NCI-H1417 treated with DMSO at 0.1 percent for 48 hours (cell line): ENCODE measurements at regions not wholly inside any gene's neighbourhood (a gene's known extent, or its start where the extent isn't known, plus 50 kb on each side); places are given as distances from the start of the nearest gene placed in this dataset.
"Not testable (repeated sequence)": the region's sequence is repeated elsewhere in the genome, so short reads cannot be mapped to it uniquely, and the experiment has no call there.

Source experiments
- DNase-seq: peaks from one replicate; lab custom pipeline; 2025; lab: John Stamatoyannopoulos, UW

DNA sequence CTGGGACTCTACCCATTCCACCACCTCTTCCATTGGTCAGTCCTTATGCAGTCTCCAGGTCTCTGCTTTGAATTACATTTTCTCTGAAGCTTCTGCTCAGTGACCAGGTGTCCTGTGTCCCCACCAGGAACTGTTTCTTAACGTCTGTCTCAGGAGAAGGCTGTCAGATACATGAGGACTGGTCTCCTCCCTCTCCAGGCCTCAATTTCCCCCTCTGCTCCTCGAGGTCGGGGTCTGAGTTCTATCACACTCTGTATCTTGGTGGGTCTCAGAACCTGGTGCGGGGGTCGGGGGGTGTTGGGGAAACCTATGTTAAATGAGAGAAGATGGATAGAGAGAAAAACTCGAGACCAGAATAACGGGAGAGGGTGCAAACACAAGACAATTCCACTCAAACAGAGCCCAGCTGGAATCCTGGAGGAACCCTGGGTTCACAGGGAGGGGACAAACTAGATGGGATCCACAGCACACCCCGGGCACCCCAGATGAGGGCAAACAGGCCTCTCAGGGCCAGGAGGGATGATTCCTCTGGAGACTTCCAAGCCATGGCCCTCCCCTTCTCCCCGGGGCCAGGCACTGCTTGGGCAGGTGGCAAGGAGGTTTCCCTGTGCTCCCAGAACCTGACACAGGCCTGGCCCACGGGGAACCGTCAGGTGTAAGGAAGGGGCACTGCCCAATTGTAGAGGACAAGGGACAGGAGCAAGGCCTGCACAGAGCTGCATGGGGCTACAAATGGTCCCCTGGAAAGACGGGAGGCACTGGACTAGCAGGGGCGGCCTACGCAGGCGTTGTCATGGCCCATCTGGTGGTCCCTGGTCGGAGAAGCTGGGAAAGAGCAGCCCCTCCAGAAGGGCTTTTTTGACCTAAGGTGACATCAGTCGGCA is 313.2 kb upstream of the DIO3 start:
- no peak for DNase-seq

DNA sequence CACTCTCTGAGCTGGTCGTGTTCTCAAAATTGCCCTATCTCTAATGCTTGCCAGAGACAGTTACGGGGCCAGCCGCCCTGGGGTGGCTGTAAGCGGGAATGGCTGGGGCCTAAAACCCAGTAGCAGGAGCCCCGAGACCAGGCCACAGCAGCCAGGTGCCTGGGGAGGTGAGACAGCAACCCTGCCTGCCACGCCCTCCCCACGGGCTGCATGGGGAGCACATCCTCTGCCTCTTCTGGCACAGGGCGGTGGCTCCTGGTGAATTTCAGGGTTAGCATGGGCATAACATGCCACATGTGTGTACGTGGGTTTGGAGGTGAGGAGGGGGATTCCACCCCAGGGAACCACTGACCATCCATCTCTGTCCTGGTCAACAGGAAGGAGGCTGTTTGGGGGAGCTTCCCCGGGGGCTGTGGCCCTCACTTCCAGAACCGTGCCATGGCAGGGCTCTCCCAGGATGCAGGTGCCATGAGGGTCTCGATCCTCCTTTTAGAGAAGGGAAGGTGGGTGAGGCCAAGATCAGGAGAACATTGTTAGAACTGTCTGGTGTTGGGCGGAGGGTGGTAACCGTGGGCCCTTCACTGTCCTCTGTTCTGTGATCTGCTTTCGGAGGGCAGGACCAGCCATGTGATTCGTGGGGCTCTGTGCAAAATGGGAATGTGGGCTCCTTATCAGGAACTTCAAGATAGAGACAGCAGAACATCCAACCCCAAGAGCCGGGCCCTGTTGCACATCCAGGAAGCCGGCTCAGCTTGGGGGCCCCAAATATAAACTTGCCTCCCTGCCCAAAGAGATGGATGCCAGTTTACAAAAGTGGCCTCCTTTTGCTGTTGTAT is 312.2 kb upstream of the DIO3 start:
- DNase-seq, result no peak

DNA sequence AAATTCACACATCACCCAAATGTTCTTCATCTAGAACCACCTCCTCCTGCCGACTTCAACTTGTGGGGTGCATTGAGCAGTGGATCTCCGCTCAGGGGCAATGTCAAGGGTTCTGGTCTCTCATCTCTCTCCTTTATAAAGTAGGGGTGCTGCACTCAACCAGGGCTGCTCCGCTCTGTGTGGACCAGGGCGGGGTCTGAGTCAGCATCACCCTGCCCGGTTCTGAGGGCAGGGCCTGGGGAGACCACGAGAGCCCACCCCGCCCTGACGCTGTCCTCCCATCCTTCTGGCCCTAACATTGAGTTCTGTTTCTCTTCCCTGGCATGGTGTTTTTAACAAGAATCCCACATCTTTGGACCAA is 311.6 kb upstream of the DIO3 start:
- no peak for DNase-seq

DNA sequence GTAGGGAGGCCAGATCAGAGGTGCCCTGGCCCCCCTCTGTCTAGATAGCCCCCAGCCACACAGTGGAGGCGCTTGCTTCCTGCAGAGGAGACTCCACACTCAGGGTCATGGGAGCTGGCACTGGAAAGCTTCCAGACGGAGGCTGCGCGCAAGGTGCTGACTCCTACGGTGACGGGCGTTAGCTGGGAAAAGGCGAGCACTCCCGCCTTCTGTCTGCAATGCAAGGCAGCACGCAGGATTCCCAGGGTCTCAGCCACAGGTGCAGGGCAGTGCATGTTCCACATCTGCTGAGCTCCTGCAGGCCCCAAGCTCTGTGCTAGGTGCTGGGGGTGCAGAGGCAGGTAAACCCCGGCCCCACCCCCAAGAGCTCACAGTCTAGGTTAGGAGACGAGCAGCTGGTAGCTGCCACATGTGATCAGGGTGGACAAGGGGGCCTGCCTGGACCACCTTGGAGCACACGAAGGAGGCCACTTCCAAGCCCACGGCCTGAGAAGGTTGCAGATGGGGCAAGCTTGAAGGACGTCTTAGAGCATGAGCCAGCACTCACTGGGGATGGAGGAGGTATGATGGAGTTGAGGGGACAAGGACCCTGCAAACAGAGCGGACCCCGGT is 310.9 kb upstream of the DIO3 start:
- no peak for DNase-seq

DNA sequence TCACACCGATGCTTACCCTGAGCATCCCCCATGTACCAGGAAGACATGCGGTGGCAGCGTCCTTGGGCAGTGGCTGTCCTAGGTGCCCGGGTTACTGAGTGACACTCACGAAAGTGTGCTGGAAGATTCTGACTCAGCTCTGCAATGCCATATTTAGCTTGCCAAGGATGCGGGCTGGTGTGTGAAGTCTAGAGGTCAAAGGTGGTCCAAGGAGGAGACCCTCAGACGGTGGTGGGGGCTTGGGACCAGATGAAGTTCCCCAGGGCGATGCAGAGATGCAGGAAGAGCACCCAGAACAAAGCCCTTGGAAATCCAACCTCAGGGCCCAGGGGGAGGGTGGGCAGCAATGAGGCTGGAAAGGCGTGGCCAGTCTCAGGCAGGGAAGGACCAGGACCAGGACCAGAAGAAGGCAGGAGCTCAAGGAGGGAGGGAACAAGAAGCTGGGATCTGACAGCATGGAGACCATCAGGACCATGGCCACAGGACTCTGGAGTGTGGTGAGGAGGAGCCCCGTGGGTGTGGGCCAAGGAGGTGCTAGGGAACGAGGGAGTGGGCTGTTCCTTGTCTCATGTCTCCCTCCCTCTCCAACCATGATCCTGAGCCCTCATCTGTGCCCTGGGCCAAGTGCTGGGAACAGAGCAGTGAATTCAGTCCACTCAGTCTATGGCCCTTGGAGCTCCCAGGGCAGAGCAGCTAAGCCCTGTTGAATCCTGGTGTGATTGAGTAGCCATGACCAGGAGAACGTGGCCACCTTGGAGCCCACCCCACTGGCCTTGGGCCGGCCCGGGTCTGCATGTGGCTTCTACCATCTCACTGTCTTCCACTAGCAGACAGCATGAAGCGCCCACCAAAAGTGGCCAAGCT is 310.1 kb upstream of the DIO3 start:
- DNase-seq, result no peak

DNA sequence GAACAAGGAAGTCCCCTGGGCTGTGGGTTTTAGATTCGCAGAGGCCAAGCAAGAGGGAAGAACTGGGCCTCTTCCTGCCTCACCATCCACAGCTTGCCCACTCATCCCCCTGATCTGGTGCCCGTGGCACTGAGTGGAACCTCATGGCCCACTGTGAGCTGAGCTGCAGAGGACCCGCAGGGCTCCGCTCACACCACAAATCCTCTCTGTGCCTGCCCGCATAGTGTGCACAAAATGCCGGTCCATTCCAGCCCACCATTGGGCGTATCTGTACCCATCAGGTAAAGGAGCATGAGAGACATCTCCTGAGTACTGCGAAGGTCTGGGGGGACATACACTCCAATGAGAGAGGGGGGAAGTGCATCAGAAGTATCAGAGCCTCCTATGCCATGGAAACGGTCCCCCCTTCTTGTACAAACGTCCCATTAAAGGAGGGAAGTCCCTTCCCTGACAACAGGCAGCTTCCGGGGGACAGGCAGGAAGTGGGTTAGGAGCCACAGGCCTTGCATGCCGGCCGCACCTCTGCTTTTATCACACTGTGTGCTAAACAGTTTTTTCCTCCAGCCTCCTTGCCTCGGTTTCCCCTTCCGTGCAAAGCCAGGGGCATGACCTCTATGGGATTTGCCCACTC is 309.4 kb upstream of the DIO3 start:
- no peak for DNase-seq

DNA sequence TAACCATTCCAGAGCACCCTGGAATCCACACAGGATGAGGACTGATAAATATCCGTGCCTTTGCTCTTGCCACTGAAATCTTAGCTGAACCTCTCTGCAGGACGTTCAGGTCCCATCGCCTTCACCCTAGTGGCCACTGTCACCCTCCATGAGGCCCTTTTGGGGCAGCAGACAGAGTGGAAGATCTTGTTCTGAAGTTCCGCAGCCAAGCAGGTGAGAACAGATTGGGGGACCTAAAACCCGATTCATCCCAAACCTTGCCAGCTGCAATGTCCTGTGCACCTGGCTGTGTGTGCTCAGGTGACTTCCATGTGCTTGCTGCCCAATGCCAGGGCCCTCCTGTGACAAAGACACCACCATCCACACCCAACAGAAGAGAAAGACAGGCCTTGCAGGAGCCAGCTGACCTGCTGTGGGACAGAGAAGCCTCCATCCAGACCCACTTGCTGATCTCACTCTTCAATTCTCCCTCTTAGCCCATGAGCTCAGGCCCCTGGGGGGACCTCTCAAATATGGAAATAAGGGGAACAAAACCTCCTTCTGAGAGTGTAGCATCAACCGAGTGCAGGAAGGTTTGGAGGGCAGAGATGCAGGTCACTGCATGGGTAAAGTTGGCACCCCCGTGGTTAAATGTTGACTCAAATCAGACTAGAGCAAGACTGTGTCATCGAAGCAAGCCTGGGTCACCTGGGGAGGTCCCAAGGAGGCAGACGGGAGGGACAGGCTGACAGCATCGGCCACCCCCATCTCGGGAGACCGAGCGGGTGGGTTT is 308.7 kb upstream of the DIO3 start:
- no peak for DNase-seq

DNA sequence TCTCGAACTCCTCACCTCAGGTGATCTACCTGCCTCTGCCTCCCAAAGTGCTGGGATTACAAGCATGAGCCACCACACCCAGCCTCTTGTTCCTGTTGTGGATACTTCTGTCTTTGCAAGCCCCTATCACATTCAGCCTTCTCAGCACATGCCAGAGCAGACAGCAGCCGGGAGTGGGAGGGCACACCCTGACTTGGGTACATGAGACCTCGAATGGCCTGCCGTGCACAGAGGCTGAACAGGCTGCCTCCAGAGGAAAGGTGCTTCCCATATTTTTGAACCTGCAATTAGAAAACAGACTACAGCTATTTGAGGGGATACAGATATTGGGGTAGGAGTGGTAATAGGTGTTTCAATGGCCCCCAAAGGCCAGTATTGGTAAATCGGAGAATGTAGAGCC is 307.3 kb upstream of the DIO3 start:
- no peak for DNase-seq

DNA sequence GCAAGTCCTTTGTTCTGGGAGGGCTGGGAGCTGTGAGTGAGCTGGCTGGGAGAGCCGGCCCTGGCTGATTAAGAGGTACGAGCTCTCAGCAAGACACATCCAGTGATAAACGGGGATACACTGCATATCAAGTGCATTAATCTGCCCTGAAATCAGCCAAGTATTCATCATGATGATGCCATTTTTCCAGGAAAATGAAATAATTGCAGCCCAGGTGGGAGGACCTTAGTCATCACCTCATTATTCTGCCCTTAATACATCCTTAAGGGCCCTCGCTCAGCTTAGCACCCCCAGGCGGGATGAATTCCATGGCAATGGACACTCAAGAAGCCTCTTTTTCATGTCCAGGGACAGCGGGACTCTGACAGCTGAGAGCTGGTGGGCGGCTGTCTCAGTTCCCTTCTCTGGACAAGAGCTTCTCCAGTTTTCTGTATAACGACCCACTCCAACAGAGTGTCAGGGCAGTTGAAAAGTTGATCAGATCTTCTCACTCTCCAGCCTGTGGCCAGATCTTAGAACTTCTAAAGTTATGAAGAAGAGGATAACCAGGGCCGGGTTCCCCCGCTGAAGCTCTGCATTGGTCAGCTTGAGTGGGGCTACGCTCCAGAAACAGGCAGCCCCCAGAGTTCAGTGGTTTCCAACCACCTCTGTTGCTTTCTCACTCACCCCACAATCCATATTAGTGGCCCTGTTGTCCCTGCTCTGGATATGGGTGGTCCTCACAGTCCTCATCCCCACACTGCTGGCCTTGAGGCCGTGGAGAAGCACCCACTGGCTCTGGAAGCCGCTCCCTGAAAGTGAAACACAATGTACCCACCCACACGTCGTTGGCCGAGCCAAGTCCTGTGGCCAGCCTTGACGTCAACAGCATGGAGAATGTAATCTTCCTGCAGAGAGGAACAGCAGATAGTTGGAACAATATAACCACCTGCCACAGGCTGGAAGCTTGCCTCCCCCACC is 306.2 kb upstream of the DIO3 start:
- no peak for DNase-seq

DNA sequence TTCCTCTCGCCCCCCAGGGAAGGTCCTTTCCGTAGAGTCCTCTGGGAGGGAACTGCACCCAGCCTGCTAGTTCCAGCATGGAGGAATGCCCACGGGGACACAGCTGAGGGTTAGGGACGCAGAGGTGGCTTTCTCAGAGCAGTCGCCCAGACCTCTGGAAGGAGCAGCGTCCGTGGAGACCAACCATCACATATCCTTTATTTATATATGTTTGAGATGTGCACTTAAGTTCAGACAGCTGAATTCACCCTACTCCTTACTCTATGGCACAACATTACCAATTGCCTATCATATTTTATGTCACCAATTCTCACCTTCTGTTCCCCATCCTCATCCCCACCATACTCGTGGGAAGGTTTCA is 305.6 kb upstream of the DIO3 start:
- no peak for DNase-seq

DNA sequence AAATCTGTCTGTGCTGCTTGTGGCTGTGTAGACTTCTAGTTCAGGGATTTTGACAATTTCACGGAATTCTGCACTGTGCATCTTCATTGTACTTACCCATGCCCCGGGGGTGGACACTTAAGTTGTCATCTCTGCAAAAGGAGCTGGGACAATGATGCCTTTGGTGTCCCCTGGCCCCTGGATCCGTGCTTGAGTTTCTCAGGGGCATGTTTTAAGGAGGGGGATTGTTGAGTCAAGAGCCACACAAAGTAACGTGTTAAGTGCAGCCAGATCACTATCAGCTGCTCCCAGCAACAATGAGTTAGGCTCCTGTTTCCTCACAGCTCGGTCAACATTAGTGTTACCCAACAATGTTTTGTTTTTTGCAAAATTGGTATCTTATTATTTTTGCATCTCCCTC is 305.0 kb upstream of the DIO3 start:
- DNase-seq, result no peak

DNA sequence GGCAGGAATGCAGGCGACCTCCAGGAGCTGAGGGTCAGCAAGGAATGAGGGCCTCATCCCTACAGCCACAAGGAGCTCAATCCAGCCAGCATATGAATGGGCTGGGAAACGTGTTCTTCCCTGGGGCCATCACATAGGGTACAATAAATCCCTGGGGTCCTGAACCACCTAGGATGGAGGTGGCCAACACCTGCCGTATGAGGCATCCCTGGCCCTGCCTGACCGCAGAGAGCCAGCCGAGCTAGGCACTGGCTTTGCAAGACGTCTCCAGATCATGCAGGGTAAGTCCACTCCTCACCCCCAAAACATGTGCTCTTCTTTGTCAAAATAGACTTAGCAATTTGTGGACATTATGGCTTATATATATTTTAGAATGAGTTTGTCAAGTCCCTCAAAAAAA is 303.7 kb upstream of the DIO3 start:
- no peak for DNase-seq

DNA sequence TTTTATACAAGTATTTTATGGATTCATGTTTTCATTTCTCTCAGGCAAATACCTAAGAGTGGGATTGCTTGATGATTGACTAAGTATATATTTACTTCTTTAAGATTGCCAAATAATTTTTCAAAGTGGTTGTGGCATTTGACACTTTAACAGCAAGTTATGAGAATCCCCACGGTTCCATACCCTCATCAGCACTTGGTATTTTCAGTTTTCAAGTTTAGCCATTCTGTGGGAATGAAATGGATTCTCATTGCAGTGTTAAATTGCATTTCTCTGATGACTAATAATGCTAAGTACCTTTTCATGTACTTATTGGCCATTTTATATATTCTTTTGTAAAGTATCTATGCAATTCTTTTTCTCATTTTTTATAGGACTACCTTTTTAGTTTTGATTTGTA is 301.5 kb upstream of the DIO3 start:
- DNase-seq, result no peak

DNA sequence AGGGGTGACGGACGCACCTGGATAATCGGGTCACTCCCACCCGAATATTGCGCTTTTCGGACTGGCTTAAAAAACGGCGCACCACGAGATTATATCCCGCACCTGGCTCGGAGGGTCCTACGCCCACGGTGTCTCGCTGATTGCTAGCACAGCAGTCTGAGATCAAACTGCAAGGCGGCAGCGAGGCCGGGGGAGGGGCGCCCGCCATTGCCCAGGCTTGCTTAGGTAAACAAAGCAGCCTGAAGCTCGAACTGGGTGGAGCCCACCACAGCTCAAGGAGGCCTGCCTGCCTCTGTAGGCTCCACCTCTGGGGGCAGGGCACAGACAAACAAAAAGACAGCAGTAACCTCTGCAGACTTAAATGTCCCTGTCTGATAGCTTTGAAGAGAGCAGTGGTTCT is 294.9 kb upstream of the DIO3 start:
- DNase-seq, result not testable (repeated sequence)

DNA sequence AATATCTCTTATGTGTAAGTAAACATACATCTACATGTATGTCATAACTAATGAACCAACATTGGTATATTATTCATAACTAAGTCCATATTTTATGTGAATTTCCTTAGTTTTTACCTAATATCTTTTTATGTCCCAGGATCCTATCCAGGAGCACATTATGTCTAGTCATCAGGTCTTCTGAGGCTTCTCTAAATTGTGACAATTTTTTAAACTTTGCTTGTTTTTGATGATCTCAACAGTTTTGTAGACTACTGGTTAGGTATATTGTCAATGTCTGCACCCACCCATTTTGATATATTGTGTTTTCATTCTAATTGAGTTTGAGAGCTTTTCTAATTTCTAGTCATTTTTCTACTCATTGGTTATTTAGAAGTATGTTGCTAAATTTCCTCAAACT is 288.2 kb upstream of the DIO3 start:
- no peak for DNase-seq

DNA sequence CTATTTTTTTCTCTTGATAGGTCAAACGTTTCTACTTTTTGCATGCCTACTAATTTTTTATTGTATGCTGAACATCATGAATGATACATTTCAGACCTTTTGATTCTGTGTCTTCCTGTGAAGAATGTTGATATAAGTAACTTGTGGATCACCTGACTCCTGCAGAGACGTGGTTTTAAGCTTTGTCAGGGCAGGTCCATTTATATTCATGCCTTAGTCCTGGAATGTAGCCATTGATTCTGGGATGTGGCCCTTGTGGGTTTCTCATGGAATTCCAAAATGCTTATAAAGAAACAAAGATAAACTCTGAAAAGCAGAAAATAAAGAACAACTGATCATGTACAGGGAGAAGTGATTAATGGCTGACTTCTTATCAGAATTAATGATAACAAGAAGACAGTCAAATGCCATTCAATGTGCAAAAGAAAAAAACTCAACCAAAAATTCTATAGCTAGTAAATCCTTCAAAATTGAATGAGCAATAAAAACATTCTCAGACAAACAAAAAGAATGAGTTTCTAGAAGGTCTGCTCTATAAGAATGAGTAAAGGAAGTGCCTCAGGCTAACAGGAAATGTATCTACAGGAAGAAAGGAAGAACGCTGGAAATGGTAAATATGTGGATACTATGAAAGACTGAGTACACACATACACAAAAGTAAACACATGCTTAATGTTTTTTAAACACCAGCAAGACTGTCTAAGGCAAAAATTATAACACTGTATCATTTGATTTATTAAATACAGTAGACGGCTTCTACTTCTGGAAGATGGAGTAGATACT is 284.8 kb upstream of the DIO3 start:
- no peak for DNase-seq

DNA sequence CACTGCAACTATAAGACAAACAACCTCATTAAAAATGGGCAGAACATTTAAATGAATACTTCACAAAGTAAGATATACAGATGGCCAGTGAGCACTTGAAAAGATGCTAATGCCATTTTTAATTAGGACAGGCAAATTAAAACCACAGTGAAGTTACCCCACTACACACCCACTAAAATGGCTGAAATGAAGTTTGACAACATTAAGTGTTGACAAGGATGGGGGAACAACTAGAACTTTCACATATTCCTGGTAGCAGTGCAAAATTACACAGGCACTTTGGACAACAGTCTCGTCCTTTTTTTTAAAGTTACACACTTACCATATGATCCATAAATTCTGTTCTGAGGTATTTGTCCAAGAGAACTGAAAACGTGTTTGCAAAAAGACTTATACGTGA is 278.9 kb upstream of the DIO3 start:
- no peak for DNase-seq

DNA sequence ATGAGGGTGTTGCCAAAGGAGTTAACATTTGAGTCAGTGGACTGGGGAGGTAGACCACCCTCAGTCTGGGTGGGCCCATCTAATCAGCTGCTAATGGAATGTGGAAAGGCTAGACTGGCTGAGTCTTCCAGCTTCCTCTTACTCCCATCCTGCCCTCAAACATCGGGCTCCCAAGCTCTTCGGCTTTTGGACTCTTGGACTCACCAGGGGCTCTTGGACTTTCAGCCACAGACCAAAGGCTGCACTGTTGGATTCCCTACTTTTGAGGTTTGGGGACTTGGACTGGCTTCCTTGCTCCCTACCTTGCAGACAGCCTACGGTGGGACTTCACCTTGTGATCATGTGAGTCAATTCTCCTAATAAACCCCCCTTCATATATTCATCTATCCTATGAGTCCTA is 276.6 kb upstream of the DIO3 start:
- DNase-seq, result no peak
